Mucosa of gallbladder (tissue), 1 donor: ENCODE measurements at regions not wholly inside any gene's neighbourhood (a gene's known extent, or its start where the extent isn't known, plus 50 kb on each side); places are given as distances from the start of the nearest gene placed in this dataset.
"Not testable (repeated sequence)": the region's sequence is repeated elsewhere in the genome, so short reads cannot be mapped to it uniquely, and the experiment has no call there.

Experiments
- DNase-seq: peaks from one replicate; pipeline ENCODE4 v3.0.0-alpha.2; 2020; ENCODE audit warnings: low spot score
- donor health status: DM: no; HTN: no; CAD: no.

DNA sequence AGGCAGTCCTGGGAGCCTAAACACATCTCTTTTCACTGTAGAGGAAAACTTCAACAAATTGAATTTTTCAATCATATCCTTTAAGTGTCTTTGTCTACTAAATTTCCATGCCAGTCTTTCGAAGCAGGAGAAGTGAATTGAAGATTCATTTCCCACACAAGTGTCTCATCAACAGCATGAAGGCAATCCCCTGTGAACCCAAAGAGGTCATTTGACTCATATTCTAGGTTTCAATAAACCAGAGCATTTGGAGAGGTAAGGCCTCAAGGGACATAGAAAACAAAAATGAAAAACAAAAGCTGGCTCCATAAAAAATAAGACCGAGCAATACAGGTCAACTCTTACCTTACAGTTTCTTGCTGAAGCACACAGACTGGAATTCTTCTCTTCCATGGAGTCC is 94.1 kb upstream of the ATP1B1 start:
- no peak for DNase-seq

DNA sequence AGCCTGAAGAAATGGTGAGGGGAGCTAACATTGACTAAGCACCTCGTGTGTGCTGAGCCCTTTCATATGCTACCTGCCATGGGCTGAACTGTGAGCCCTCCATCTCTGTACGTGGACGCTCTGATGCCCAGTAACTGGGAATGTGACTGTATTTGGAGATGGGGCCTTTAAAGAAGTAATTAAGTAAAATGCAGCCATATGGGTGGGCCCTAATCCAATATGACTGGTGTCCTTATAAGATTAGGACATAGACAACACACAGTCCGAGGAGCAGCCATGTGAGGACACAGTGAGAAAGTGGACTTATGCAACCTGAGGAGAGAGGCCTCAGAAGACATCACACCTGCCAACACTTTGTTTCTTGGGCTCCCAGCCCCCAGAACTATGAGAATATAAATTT is 92.7 kb upstream of the ATP1B1 start:
- no peak for DNase-seq

DNA sequence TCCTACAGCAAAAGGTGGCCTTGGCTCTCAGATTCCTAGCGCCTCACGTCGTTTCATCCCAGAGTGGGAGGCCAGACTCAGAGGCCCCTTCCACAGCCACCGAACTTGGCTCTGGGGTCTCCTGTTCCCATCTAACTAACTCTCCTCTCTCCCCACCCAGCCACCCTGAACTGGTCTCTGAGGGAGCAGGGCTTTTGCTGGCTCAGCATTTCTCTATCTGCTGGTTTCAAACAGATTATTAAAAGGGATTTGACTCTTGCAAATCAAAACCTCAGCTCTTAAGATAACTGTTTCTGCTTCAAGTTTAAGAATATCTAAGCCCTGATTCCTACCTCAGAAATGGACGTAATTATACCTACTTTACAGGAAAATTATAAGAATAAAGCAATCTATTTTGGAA is 91.0 kb upstream of the ATP1B1 start:
- no peak for DNase-seq

DNA sequence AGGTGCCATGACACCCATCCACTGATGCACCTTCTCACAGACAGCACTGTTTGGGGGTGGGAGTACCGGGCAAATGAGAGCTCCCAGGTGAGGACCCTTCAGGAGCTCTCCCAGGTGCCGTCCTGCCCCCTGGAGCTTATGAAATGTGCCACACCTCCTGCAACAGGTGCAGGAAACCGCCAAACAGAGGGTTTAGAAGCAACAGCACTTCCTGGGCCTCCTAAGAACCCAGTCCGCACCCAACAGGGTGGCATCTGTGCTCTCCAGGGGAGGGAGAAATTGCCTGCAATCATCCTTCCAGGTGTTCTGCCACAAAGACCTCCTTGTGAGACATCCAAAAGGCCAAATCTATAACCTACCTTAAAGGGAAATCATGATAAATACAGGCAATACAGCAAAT is 87.7 kb upstream of the ATP1B1 start:
- DNase-seq, result no peak

DNA sequence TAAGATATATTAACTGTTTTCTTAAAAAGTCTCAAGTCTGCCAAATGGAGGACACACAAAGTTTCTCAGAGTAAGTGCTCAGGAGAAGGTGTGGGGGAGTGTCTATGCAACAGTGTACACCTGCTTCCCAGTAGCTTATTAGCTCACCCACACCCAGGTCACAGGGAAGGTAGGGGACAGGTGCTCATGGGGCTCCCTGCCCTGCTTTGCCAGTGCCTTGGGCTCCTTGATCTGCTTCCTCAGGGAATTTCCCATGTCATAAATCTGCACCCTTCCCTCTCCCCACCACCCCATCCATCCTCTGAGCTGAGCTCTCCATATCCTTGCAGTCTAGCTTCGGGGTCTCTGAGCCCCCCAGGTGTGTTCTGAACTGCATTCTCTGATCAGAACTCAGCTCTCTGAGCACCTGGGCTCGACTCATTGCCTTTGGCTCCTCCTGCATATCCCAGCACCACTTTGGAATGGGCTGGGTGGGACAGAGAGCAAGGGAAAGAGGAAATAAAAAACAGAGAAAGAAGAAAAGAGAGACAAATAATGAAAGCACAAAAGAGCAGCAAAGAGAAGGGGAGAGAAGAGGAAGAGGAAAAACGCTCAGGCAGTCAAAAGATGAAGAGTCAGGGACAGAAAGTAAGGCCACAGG is 87.0 kb upstream of the ATP1B1 start:
- DNase-seq, result no peak

DNA sequence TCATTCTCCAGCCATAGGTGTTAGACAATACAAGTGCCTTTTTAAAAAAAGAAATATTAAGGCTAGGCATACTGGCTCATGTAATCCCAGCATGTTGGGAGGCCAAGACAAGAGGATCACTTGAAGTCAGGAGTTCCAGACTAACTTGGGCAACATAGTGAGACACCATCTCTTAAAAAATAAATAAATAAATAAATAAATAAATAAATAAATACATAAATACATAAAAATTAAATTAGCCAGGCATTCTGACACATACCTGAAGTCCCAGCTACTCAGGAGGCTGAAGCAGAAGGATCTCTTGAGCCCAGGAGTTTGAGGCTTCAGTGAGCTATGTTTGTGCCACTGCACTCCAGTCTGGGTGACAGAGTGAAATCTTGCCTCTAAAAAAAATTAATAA is 85.8 kb upstream of the ATP1B1 start:
- no peak for DNase-seq

DNA sequence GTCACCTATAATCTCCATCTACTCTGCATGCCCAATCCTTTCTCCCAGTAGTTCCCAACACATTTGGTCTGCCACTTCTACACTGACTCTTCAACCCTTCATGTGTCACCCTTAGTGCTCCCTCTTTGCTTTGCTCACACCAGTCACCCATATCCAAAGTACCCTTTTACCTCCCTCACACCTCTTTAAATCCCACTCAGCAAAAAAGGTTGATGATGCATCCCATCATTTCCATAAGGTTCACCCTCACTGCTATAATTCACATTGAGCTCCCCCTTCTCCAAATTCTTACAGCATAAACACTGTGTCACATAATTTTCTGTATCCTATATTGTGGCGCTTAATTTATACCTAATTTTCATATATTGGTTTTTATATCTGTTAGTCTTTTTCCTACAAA is 83.8 kb upstream of the ATP1B1 start:
- DNase-seq, result no peak

DNA sequence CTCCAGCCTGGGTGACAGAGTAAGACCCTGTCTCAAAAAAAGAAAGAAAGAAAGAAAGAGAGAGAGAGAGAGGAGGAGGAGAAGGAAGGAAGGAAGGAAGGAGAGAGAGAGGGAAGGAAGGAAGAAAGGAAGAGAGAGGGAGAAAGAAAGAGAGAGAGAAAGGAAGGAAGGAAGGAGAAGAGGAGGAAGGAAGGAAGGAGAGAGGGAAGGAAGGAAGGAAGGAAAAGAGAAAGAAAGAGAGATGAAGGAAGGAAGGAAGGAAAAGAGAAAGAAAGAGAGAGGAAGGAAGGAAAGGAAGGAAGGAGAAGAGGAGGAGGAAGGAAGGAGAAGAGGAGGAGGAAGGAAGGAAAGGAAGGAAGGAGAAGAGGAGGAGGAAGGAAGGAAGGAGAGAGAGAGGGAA is 82.2 kb upstream of the ATP1B1 start:
- no peak for DNase-seq

DNA sequence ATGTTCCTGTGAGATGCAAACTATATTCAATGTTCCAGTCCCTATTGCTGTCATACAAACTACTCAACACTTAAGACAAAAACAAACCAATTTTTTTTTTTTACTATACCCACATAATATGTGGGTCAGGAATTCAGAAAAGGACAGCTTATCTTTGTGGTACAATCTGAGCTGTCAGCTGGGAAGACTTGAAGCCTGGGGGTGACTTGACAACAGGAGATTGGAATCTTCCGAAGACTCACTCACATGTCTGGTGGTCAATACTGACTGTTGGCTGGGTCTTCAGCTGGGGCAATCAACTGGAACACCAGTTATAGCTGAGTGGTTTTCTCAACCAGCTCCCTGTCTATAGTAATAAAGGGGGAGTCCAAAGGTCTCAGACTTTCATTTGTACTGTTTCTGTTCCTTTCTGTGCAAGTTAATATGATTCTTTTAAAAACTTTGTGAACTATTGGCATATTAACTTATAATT is 81.7 kb upstream of the ATP1B1 start:
- no peak for DNase-seq

DNA sequence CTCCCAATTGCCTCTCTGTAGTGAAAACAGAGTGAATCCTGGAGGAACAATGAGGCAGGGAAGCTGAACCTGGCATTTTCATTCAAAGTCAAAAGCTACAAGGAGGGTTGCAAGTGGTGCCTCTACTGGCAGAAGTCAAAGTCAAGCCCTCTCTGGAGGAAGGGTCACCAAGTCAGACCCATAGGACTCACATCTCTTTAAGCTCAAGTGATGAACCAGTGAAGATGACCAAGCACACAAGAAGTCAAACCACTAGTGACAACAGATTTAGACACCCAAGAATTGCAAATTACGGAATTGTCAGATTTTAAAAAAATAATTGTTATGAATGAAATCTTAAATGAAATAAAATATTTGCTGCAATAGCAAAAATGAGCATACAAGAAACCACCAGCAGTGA is 81.1 kb upstream of the ATP1B1 start:
- DNase-seq, result no peak

DNA sequence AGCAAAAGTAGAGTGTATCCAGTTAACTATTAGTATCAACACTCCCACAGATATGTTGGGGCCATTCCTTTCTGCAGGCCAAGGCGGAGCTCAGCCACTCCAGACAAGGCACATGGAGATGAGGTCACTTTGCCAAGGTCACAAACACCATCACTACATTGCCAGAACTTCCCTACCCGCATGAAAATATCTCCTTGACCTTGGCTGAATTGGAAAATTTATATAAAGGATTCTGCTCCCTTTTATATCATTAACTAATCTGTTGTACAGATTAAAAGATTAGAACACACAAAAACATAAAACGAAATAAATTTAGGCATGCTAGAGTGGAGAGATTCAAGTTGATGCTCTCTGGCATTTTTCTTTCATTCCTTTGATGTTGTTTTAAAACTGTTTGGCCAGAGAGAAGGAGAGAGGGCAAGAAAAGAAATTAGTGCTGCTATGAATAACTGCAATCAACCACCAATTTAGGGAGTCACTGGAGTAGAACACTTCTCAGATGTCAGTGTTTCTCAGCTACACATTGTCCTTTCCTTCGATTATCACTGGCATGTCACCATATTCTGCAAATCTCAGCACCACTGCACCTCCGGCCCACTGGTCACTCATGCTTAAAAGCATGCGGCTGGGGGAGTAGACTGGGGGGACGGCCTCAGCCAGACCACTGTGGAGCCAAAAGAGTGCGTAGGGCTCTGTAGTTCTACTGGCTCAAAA is 78.7 kb upstream of the ATP1B1 start:
- no peak for DNase-seq

DNA sequence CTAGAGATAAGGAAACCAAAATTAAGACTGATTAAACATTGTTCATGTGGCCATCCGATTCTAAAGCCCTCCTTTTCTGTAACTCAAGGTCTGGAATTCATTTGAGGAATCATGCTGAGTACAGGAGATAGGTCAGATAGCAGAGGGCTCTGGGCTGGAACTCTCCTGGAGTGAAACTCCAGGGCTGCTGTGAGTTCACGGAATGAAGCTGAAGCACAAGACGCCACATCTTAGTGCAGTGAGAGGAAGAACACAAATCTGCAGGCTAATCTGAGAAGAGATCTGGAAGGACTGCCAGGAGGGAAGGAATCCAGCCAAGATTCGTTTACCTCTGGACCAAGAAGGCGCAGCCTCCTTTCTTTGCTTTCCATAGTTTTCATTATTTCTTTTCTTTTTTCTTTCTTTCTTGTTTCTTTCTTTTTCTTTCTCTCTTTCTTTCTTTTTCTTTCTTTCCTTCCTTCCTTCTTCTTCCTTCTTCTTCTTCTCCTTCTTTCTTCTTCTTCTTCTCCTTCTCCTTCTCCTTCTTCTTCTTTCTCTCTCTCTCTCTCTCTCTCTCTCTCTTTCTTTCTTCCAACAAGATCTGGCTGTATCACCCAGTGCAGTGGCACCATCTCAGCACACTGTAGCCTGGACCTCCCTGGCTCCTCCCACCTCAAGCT is 74.8 kb upstream of the ATP1B1 start:
- no peak for DNase-seq

DNA sequence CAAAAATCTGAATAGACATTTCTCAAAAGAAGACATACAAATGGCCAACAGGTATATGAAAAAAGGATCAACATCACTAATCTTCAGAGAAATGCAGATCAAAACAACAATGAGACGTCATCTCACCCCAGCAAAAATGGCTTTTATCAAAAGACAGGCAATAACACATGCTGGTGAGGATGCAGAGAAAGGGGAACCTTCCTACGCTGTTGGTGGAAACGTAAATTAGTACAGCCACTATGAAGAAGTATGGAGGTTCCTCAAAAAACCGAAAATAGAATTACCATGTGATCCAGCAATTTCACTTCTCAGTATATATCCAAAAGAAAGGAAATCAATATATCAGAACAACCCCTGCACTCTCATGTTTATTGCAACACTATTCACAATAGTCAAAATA is 65.1 kb upstream of the ATP1B1 start:
- DNase-seq, result no peak

DNA sequence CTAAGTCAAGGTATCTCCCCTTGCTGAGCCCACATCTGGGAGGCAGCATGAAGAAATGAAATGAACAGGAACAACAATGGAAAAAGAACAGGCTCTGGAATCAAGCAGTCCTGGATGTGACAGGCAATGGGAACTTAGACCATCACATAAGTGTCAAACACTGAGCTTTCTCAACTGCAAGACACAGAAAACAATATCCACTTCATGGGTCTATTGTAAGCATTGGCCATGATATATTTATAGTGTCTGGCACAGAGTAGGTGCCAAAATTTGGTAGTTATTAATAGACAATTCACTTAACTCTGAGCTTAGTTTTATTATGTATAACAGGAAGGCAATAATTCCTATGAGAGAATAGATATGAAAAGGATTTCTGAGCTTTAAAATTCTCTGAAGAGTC is 64.1 kb upstream of the ATP1B1 start:
- DNase-seq, result no peak

DNA sequence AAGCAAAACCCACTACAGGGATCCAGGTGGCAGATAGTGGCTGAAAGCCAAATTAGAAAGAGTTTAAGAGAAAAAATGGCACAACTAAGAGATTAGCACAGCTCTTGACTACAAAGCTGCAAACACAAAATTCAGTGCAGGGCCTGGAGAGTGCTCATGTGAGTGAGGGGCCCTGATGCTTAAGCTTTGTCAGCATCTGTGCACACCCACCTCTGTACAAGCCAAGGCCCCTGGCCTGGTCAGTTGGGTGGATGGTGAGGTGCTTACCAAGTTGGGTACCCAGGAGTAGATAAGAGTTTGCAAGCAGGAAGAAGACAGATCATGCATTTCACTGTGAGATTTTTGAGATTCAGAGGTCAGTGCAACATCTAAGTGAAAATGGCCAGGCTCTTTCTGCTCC is 62.7 kb upstream of the ATP1B1 start:
- DNase-seq, result no peak

DNA sequence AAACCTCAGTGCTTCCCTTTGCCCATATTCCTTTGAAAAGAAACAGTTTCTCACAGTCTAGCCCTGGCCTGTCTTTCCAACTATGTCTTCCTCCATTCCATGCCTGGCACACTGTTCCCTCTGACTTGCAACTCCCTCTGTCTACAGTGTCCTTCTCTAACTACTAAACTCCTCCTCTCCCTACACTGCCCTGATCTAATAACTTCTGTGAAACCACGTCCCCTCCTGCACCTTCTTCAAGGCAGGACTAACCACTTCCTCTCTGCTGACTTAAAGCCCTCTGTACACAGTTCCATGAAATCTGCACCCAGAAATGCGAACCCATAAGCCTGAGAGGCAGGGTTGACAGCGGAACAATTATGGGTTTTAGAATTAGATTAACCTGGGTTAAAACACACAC is 62.2 kb upstream of the ATP1B1 start:
- peak; percentile 16 for DNase-seq

DNA sequence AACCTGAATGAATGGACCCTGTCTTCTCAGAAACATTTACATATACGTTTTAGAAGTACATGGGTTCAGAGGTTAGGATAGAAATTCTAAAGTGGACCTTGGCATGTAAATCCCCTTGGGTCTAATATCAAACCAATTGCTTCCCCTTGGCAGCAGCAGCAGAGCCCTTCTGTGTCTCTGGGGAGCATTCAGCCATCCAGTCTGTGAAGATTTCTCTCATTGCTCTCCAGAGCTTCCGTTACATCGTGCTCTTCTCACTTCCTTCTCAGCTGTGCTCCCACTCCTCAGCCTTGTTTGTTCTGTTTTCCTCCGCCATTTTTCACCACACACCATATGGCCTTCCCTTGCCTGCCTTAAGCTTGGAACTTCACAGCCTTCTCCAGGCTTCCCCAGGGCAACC is 61.5 kb upstream of the ATP1B1 start:
- DNase-seq, result no peak

DNA sequence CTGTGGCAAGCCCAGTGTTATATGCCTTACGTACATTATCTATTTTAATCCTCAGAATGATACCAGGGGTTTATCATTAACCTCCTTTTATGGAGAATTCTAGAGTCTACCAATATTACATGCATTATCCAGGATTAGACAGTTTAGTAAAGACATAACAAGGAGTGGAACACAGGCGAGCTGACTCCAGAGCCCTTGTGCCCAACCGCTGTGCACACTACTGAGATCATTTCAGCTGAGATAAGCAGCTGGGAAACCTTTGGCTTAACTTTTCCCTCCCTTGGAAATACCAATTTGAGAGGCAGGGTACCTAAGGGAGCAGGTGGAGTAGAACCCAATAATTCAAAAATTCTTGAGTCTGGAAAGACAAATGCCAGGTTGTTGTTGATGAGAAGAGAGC is 59.8 kb upstream of the ATP1B1 start:
- no peak for DNase-seq

DNA sequence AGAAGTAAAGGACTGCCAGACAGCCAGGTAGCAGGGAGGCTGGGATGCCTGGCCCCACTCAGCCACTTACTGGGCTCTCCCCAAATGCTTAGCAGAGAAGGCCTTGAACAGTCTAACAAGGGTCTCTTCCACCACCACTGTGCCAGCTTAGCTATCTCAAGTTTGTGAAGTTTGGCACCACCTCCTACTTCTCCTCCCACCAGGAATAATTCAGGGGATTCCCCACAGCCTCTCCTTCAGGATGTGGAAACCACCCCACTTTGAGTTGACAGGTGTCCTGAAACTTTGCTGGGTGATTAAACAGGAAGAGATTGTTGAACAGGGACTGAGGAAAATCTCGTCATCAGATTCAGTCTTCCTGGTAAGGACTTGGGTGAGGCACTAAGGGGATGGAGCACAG is 59.4 kb upstream of the ATP1B1 start:
- no peak for DNase-seq

DNA sequence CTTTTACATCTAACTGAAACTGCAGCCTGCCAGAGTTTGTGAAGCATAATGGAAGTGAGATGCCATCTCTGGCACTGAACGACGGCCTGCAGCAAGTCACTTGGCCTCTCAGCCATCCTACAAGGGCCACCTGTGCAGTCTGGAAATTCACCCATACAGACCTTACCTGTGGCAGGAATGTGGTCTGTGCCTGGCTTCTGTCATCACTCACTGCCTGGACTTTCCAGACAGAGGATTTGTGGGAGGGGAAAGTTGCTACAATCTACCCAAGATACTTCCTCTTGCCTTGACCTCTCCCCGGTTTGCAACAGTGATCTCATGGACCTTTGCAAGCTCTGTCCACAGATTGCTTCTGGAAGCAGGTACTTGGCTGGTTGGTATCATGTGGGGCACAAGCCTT is 58.4 kb upstream of the ATP1B1 start:
- peak; percentile 32 for DNase-seq

DNA sequence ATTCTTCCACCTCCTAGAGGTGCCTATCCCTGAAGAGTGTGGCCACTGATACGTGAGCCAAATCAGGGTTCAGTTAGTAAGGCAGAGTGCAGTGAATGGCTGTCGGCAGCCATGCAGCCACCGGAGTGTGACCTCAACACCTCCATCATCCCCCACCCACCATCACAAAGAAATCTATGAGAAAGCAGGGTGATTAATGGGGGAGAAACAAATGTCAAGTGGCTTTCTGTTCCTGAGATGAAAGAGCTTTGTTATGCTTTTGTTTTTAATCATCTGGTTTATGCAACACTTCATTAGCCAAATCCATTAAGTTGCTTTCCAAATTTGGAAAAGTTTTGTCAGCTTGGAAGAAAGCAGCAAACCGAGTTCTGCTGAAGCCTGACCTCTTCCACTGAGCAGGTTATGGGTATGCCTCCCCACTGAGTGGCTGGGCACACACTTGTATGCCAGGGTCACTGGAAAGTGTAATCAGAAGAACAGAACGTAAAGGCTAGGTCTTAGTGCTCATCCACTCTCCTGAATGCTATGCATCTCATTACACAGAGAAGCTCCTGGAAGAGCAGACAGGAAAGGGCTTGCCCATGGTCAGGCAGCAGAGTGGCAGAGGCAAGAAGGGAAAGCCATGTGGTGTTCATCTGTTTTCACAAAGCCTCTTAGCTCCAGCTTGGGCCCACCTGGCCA is 57.1 kb upstream of the ATP1B1 start:
- DNase-seq, result no peak

DNA sequence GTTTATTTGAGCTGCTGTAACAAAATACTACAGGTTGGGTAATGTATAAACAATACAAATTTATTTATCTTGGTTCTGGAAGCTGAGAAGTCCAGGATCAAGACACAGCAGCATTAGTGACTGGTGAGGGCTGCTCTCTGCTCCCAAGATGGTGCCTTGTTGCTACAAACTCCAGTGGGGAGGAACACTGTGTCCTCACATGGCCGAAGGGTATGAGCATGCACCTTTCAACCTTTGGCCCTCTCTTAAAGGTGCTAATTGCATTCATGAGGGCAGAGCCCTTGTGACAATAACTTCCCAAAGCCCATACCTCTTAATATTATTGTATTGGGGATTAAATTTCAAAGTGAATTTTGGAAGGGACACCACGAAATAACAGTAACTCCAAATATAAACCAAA is 55.3 kb upstream of the ATP1B1 start:
- DNase-seq, result no peak

DNA sequence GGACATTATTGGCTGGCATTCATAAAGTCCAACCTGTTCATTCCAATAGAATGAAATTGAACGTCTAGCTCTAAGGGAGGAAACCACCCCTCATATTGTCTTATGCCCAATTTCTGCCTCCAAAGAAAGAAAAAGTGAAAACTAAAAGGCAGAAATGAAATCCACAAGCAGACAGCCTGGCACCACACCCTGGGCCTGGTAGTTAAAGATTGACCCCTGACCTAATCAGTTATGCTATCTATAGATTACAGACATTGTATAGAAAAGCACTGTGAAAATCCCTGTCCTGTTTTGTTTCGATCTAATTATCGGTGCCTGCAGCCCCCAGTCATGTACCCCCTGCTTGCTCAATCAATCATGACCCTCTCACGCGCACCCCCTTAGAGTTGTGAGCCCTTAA is 54.3 kb upstream of the ATP1B1 start:
- DNase-seq, result not testable (repeated sequence)
